ENCODE measurements at regions not wholly inside any gene's neighbourhood (a gene's known extent, or its start where the extent isn't known, plus 50 kb on each side); places are given as distances from the start of the nearest gene placed in this dataset.

GRCh38 chr18:70966419-70966818, 677.6 kb downstream of the SOCS6 start:
- intact Hi-C loops (cut with DNase I): no loop called here
- H3K4me1 ChIP-seq: no peaks in the 10 kb centered on the region
- no peak for TF ChIP-seq CTCF (IDR thresholded peaks at IDR 0.05)
- no peak for TF ChIP-seq EP300 (IDR thresholded peaks at IDR 0.05)
- TF ChIP-seq POLR2AphosphoS5 (IDR thresholded peaks at IDR 0.05): no peak
- TF ChIP-seq POLR2A (IDR thresholded peaks at IDR 0.05): no peak
- no peaks in the 10 kb centered on the region for H3K36me3 ChIP-seq
- no peak overlapping the region for H3K27ac ChIP-seq
- DNase-seq: no peak
- WGBS, 2 donors: 44 to 71% methylated on average over 3 of the region's 3 CpGs
- H3K9me3 ChIP-seq: no peaks in the 10 kb centered on the region
- no peak overlapping the region for H3K4me3 ChIP-seq
- no peaks in the 10 kb centered on the region for H3K27me3 ChIP-seq

GRCh38 chr18:70961939-70962338, 673.1 kb downstream of the SOCS6 start:
- no peak overlapping the region for H3K27ac ChIP-seq
- intact Hi-C loops (cut with DNase I): no loop called here
- H3K9me3 ChIP-seq: no peaks in the 10 kb centered on the region
- no peaks in the 10 kb centered on the region for H3K36me3 ChIP-seq
- DNase-seq: no peak
- 86 to 91% methylated on average over 3 of the region's 3 CpGs for WGBS, 2 donors
- H3K27me3 ChIP-seq: no peaks in the 10 kb centered on the region
- H3K4me1 ChIP-seq: no peaks in the 10 kb centered on the region
- no peak for TF ChIP-seq POLR2A (IDR thresholded peaks at IDR 0.05)
- no peak for TF ChIP-seq POLR2AphosphoS5 (IDR thresholded peaks at IDR 0.05)
- no peak for TF ChIP-seq EP300 (IDR thresholded peaks at IDR 0.05)
- no peak for TF ChIP-seq CTCF (IDR thresholded peaks at IDR 0.05)
- no peak overlapping the region for H3K4me3 ChIP-seq

GRCh38 chr18:70956554-70956953, 667.7 kb downstream of the SOCS6 start:
- no peak for DNase-seq
- intact Hi-C loops (cut with DNase I): no loop called here
- Histone ChIP-seq H3K4me1 (no peaks in the 10 kb centered on the region), H3K4me3 (no peak overlapping the region), H3K36me3 (no peaks in the 10 kb centered on the region), H3K27ac (no peak overlapping the region), H3K27me3 (no peaks in the 10 kb centered on the region), H3K9me3 (no peaks in the 10 kb centered on the region)
- TF ChIP-seq POLR2AphosphoS5 (IDR thresholded peaks at IDR 0.05): no peak
- TF ChIP-seq CTCF (IDR thresholded peaks at IDR 0.05): no peak
- no peak for TF ChIP-seq POLR2A (IDR thresholded peaks at IDR 0.05)
- no peak for TF ChIP-seq EP300 (IDR thresholded peaks at IDR 0.05)
- 66 to 79% methylated on average over 6 of the region's 6 CpGs for WGBS, 2 donors

- H3K27ac ChIP-seq: no peak overlapping the region
- H3K36me3 ChIP-seq: no peaks in the 10 kb centered on the region
- no peaks in the 10 kb centered on the region for H3K9me3 ChIP-seq
- DNase-seq: no peak
- intact Hi-C loops (cut with DNase I): no loop called here
- H3K4me1 ChIP-seq: no peaks in the 10 kb centered on the region
- H3K27me3 ChIP-seq: no peaks in the 10 kb centered on the region
- no peak for TF ChIP-seq EP300 (IDR thresholded peaks at IDR 0.05)
- no peak for TF ChIP-seq CTCF (IDR thresholded peaks at IDR 0.05)
- TF ChIP-seq POLR2A (IDR thresholded peaks at IDR 0.05): no peak
- TF ChIP-seq POLR2AphosphoS5 (IDR thresholded peaks at IDR 0.05): no peak
- H3K4me3 ChIP-seq: no peak overlapping the region
- 80 to 87% methylated on average over 8 of the region's 8 CpGs for WGBS, 2 donors
Observed at GRCh38 chr18:70936160-70936559, 647.3 kb downstream of the SOCS6 start.
